ENCODE measurements at regions not wholly inside any gene's neighbourhood (a gene's known extent, or its start where the extent isn't known, plus 50 kb on each side); places are given as distances from the start of the nearest gene placed in this dataset.

DNA sequence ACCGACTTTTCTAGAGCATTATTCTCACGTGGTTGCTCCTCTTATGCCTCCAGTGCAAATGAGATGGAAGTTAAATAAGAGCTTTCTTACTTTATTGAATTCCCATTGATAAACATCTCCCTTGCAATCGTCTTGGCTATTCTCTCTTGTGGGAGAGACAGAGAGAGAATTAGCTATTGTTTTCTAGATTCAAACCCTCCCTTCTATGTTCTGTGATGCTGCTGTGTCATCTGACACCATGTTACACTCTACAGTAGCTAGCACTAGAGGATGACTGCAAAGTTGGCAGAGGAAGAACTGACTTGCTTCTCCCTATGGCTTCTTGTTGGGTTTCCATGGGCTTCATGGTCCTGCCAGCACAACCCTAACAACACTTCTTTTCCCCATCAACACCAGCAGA, 134.6 kb upstream of the RANBP3L start:
- H3K56ac ChIP-seq (ENCODE audit: extremely low read depth, insufficient read depth, low read length): no peak overlapping the region
- no TSS peak for BruUV-seq (replicated peaks)
- no peak overlapping the region for H3K27ac ChIP-seq (ENCODE audit: insufficient read depth, low read length)

More for the DNA sequence above, 134.6 kb upstream of the RANBP3L start:
- Histone ChIP-seq H2AK5ac (ENCODE audit: low read depth, low read length) (no peak overlapping the region), H4K5ac (ENCODE audit: low read depth, low read length) (no peak overlapping the region), H2BK20ac (ENCODE audit: low read depth, low read length) (no peak overlapping the region), H4K8ac (ENCODE audit: low read depth in 2 of 2, low read length in 2 of 2) (no peak overlapping the region), H3K4me2 (ENCODE audit: low read depth, low read length) (no peak overlapping the region), H3K4me1 (ENCODE audit: control insufficient read depth, insufficient read depth, low read length) (no peaks in the 10 kb centered on the region), H2BK15ac (ENCODE audit: low read depth, low read length) (no peak overlapping the region), H3K23ac (ENCODE audit: low read depth, low read length) (no peak overlapping the region), H2BK5ac (ENCODE audit: low read depth, low read length, poor library complexity, severe bottlenecking) (no peak overlapping the region), H4K91ac (ENCODE audit: insufficient read depth, low read depth, low read length) (no peak overlapping the region), H2AK9ac (replicated peaks; ENCODE audit: low read depth, low read length, poor library complexity) (no peak overlapping the region), H3K79me1 (ENCODE audit: low read depth in 1 of 2, low read length in 2 of 2) (no peaks in the 10 kb centered on the region), H4K20me1 (ENCODE audit: insufficient read depth, low read length) (no peaks in the 10 kb centered on the region), H3K4ac (ENCODE audit: low read depth, low read length) (no peak overlapping the region), H3K9ac (ENCODE audit: low read depth, low read length) (no peak overlapping the region), H3K4me3 (ENCODE audit: insufficient read depth, low read depth, low read length) (no peak overlapping the region), H3K14ac (replicated peaks; ENCODE audit: low read depth, low read length) (no peak overlapping the region), H2AFZ (replicated peaks; ENCODE audit: low read length, poor library complexity) (no peak overlapping the region), H3K18ac (ENCODE audit: low read depth, low read length) (no peak overlapping the region), H3K27me3 (ENCODE audit: control insufficient read depth, insufficient read depth, low read length) (peaks cover 6% of the 10 kb centered on the region), H3K9me1 (ENCODE audit: insufficient read depth, low read length) (no peaks in the 10 kb centered on the region), H3K9me3 (ENCODE audit: control insufficient read depth, insufficient read depth, low read length) (no peaks in the 10 kb centered on the region), H3K36me3 (ENCODE audit: control insufficient read depth, insufficient read depth, low read length) (no peaks in the 10 kb centered on the region), H2BK120ac (ENCODE audit: low read depth, low read length) (no peak overlapping the region)
- no CpG with 5 or more reads among the region's 3 CpGs for WGBS, 2 experiments (ENCODE audit: extremely low coverage in 2 of 2, insufficient read length in 1 of 2)
- POLR2A ChIA-PET (ENCODE audit: unreplicated experiment): no interaction called here
- dilution Hi-C loops (cut with HindIII; ENCODE audit: low sequenced_read_pairs, unreplicated experiment): no loop called here
- TF ChIP-seq, protein P1, sequence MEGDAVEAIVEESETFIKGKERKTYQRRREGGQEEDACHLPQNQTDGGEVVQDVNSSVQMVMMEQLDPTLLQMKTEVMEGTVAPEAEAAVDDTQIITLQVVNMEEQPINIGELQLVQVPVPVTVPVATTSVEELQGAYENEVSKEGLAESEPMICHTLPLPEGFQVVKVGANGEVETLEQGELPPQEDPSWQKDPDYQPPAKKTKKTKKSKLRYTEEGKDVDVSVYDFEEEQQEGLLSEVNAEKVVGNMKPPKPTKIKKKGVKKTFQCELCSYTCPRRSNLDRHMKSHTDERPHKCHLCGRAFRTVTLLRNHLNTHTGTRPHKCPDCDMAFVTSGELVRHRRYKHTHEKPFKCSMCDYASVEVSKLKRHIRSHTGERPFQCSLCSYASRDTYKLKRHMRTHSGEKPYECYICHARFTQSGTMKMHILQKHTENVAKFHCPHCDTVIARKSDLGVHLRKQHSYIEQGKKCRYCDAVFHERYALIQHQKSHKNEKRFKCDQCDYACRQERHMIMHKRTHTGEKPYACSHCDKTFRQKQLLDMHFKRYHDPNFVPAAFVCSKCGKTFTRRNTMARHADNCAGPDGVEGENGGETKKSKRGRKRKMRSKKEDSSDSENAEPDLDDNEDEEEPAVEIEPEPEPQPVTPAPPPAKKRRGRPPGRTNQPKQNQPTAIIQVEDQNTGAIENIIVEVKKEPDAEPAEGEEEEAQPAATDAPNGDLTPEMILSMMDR (conservative IDR thresholded peaks at IDR 0.05; ENCODE audit: low read depth, low read length): no peak
- TF ChIP-seq SMC3 (IDR thresholded peaks at IDR 0.05; ENCODE audit: low read depth, low read length) (no peak), MXI1 (IDR thresholded peaks at IDR 0.05; ENCODE audit: borderline replicate concordance, low read depth, low read length) (no peak), RFX5 (IDR thresholded peaks at IDR 0.05; ENCODE audit: low read depth, low read length) (no peak), MAFK (IDR thresholded peaks at IDR 0.05; ENCODE audit: low read depth, low read length) (no peak), RAD21 (IDR thresholded peaks at IDR 0.05; ENCODE audit: low read length) (no peak), MAZ (IDR thresholded peaks at IDR 0.05; ENCODE audit: borderline replicate concordance, low read depth, low read length) (no peak), RCOR1 (IDR thresholded peaks at IDR 0.05; ENCODE audit: insufficient replicate concordance, low read length) (no peak), FOS (IDR thresholded peaks at IDR 0.05; ENCODE audit: low read depth, low read length) (no peak)
- TF ChIP-seq, protein P2, sequence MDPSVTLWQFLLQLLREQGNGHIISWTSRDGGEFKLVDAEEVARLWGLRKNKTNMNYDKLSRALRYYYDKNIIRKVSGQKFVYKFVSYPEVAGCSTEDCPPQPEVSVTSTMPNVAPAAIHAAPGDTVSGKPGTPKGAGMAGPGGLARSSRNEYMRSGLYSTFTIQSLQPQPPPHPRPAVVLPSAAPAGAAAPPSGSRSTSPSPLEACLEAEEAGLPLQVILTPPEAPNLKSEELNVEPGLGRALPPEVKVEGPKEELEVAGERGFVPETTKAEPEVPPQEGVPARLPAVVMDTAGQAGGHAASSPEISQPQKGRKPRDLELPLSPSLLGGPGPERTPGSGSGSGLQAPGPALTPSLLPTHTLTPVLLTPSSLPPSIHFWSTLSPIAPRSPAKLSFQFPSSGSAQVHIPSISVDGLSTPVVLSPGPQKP (IDR thresholded peaks at IDR 0.05; ENCODE audit: borderline replicate concordance, low read depth, low read length): no peak
- TF ChIP-seq, protein P3, sequence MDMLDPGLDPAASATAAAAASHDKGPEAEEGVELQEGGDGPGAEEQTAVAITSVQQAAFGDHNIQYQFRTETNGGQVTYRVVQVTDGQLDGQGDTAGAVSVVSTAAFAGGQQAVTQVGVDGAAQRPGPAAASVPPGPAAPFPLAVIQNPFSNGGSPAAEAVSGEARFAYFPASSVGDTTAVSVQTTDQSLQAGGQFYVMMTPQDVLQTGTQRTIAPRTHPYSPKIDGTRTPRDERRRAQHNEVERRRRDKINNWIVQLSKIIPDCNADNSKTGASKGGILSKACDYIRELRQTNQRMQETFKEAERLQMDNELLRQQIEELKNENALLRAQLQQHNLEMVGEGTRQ (IDR thresholded peaks at IDR 0.05; ENCODE audit: low read depth, low read length): no peak
- no peak for DNase-seq
- CTCF ChIA-PET: no interaction called here
- in situ Hi-C loops (cut with MboI; ENCODE audit: low sequenced_read_pairs): no loop called here
- intact Hi-C loops (cut with micrococcal nuclease): no loop called here
- ATAC-seq (ENCODE audit: low read depth): no peak

Measured in IMR-90 (cell line).